Fibroblast of lung (primary cell): ENCODE measurements at regions not wholly inside any gene's neighbourhood (a gene's known extent, or its start where the extent isn't known, plus 50 kb on each side); places are given as distances from the start of the nearest gene placed in this dataset.

ENCODE experiments used
- DNase-seq, 2 donors: peaks; one replicate each; pipeline versions ENCODE4 v3.0.0 to v3.0.0-alpha.2; 2010; ENCODE audit warnings: low read depth in 2 of 2
- H2AFZ ChIP-seq: 2 replicates; pipeline ENCODE4 v1.5.1; 2012; ENCODE audit warnings: low read length, control low read depth, inconsistent platforms
- H3K27ac ChIP-seq: 2 replicates; pipeline ENCODE4 v1.5.1; 2011; ENCODE audit warnings: low read length, control low read depth; ENCODE audit not compliant: insufficient read depth
- H3K27me3 ChIP-seq: 2 replicates; pipeline ENCODE4 v1.5.1; 2011; ENCODE audit warnings: mild to moderate bottlenecking, low read length; ENCODE audit not compliant: control insufficient read depth, insufficient read depth
- H3K36me3 ChIP-seq: 2 replicates; pipeline ENCODE4 v1.5.1; 2011; ENCODE audit warnings: low read length; ENCODE audit not compliant: control insufficient read depth, insufficient read depth
- H3K4me1 ChIP-seq: 2 replicates; pipeline ENCODE4 v1.5.1; 2011; ENCODE audit warnings: low read length; ENCODE audit not compliant: control insufficient read depth, insufficient read depth; ENCODE audit errors: extremely low read depth
- H3K4me2 ChIP-seq: 2 replicates; pipeline ENCODE4 v1.5.1; 2011; ENCODE audit warnings: low read length, control low read depth; ENCODE audit not compliant: insufficient read depth; ENCODE audit errors: extremely low read depth
- H3K4me3 ChIP-seq, 4 experiments: fragments of 200-600 bp in 1 of 4; sonication (generic) in 1 of 4; replicated peaks in 1 of 4; 2 replicates each; pipeline ENCODE4 v1.5.1; 2011 to 2016; ENCODE audit warnings: low read length in 4 of 4, low read depth in 3 of 4, mild to moderate bottlenecking in 3 of 4, control low read depth in 2 of 4, inconsistent platforms in 1 of 4, mixed read lengths in 1 of 4; ENCODE audit not compliant: insufficient read depth in 1 of 4; ENCODE audit errors: control extremely low read depth in 1 of 4
- H3K79me2 ChIP-seq: 2 replicates; pipeline ENCODE4 v1.5.1; 2012; ENCODE audit warnings: mild to moderate bottlenecking, low read length, inconsistent platforms; ENCODE audit not compliant: control insufficient read depth, insufficient read depth
- H3K9ac ChIP-seq: 2 replicates; pipeline ENCODE4 v1.5.1; 2011; ENCODE audit warnings: mild to moderate bottlenecking, low read length, control low read depth; ENCODE audit not compliant: insufficient read depth
- H3K9me3 ChIP-seq: 2 replicates; pipeline ENCODE4 v1.5.1; 2012; ENCODE audit warnings: low read depth, low read length; ENCODE audit not compliant: control insufficient read depth, insufficient read depth
- H4K20me1 ChIP-seq: 2 replicates; pipeline ENCODE4 v1.5.1; 2011; ENCODE audit warnings: low read length; ENCODE audit not compliant: control insufficient read depth, insufficient read depth; ENCODE audit errors: extremely low read depth
- EZH2 ChIP-seq: IDR thresholded peaks from 2 replicates; pipeline ENCODE4 v1.5.1; 2012; ENCODE audit warnings: low read length, control low read depth, mild to moderate bottlenecking; ENCODE audit errors: missing control alignments
- TF ChIP-seq, protein P1 (sequence below), 2 donors: IDR thresholded peaks in 1 of 2; conservative IDR thresholded peaks in 1 of 2; 1 replicate in 1 of 2; 2 replicates in 1 of 2; pipeline ENCODE4 v1.5.1; 2011 to 2012; ENCODE audit warnings: low read length in 2 of 2, control low read depth in 1 of 2, inconsistent platforms in 1 of 2, low read depth in 1 of 2, mild to moderate bottlenecking in 1 of 2

DNA sequence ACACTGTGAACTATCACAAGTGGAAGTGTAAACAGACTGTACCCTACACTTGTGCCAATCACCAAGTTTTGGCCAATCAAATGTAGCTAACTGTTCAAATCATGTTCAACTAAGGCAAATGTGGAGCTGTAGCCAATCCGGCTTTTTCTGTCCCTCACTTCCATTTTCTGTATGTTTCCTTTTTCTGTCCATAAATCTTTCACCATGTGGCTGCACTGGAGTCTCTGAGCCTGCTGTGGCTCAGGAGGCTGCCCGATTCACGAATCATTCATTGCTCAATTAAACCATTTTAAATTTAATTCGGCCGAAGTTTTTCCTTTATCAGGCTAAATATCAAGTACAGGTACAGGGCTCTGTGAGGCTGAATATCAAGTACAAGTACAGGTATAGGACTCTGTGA is 216.5 kb downstream of the RFC3 start:
- Histone ChIP-seq H3K36me3 (no peaks in the 10 kb centered on the region), H3K79me2 (no peaks in the 10 kb centered on the region), H3K9me3 (no peaks in the 10 kb centered on the region), H3K9ac (no peak overlapping the region), H3K27me3 (no peaks in the 10 kb centered on the region), H2AFZ (no peak overlapping the region), H3K4me3 (no peak overlapping the region), H3K27ac (no peak overlapping the region), H3K4me2 (no peak overlapping the region), H3K4me1 (no peaks in the 10 kb centered on the region), H4K20me1 (no peaks in the 10 kb centered on the region)
- no peak for TF ChIP-seq EZH2
- TF ChIP-seq, protein P1, sequence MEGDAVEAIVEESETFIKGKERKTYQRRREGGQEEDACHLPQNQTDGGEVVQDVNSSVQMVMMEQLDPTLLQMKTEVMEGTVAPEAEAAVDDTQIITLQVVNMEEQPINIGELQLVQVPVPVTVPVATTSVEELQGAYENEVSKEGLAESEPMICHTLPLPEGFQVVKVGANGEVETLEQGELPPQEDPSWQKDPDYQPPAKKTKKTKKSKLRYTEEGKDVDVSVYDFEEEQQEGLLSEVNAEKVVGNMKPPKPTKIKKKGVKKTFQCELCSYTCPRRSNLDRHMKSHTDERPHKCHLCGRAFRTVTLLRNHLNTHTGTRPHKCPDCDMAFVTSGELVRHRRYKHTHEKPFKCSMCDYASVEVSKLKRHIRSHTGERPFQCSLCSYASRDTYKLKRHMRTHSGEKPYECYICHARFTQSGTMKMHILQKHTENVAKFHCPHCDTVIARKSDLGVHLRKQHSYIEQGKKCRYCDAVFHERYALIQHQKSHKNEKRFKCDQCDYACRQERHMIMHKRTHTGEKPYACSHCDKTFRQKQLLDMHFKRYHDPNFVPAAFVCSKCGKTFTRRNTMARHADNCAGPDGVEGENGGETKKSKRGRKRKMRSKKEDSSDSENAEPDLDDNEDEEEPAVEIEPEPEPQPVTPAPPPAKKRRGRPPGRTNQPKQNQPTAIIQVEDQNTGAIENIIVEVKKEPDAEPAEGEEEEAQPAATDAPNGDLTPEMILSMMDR (conservative IDR thresholded peaks at IDR 0.05 in 1 of 2, IDR thresholded peaks at IDR 0.05 in 1 of 2; ENCODE audit: low read depth in 1 of 2, low read length in 2 of 2) = no peak
- no peak for DNase-seq

DNA sequence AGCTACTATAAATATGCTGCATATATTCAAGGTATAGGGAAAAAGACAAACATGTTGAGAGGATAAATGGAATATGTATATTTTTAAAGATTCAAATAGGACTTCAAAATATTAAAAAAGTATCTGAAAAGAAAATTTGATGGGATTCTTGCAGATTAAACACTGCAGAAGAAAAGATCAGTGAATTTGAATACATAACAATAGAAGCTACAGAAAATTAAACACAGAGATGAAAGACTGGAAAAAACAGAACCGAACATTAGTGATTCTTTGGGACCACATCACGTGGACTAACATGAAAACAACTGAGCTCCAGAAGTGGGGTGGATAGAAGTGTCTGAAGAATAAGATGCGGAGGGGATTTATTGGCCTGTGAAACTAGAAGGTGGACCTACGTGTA is 217.2 kb downstream of the RFC3 start:
- Histone ChIP-seq H3K27ac (no peak overlapping the region), H3K9me3 (no peaks in the 10 kb centered on the region), H3K9ac (no peak overlapping the region), H3K27me3 (no peaks in the 10 kb centered on the region), H3K4me3 (no peak overlapping the region), H3K36me3 (no peaks in the 10 kb centered on the region), H3K4me1 (no peaks in the 10 kb centered on the region), H3K79me2 (no peaks in the 10 kb centered on the region), H2AFZ (no peak overlapping the region), H3K4me2 (no peak overlapping the region), H4K20me1 (no peaks in the 10 kb centered on the region)
- DNase-seq = no peak
- no peak for TF ChIP-seq EZH2
- TF ChIP-seq, protein P1 (conservative IDR thresholded peaks at IDR 0.05 in 1 of 2, IDR thresholded peaks at IDR 0.05 in 1 of 2; ENCODE audit: low read depth in 1 of 2, low read length in 2 of 2) = no peak

DNA sequence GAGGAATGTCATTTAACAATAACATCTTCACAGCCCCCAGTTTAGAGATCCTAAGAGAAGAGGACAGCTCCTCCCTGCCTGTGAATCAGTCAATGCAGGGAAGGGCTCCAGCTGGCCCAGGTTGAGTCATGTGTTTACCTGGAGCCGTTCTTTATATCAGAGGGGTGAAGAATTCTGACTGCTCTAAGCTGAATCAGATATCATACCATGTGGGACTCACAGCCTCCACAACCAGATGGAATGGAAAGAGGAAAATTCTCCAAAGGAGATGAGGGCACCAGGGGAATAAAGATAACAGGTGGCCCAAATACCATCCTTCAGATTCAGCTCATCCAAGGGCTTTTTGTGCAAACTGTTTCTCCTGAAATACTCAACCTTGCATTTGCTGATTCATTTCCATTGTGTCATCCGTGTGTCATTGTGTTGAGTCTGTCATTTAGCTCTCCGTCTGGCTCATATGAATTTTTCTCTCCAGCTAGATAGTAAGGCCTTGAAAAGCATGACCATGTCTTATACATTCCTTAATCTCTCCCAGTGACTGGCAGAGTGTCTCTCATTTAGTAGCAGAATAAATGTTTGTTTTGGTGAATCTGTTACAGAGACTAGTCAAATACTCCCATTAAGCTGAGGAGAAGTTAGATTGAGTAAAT is 217.9 kb downstream of the RFC3 start:
- DNase-seq = peak in 1 of 2 donors; percentile 39
- Histone ChIP-seq H3K4me2 (no peak overlapping the region), H3K9ac (no peak overlapping the region), H2AFZ (no peak overlapping the region), H4K20me1 (no peaks in the 10 kb centered on the region), H3K79me2 (no peaks in the 10 kb centered on the region), H3K4me1 (no peaks in the 10 kb centered on the region), H3K36me3 (no peaks in the 10 kb centered on the region), H3K27ac (no peak overlapping the region), H3K27me3 (no peaks in the 10 kb centered on the region), H3K9me3 (no peaks in the 10 kb centered on the region), H3K4me3 (no peak overlapping the region)
- TF ChIP-seq EZH2 = no peak
- TF ChIP-seq, protein P1 (conservative IDR thresholded peaks at IDR 0.05 in 1 of 2, IDR thresholded peaks at IDR 0.05 in 1 of 2; ENCODE audit: low read depth in 1 of 2, low read length in 2 of 2) = no peak
